ENCODE measurements at regions not wholly inside any gene's neighbourhood (a gene's known extent, or its start where the extent isn't known, plus 50 kb on each side); places are given as distances from the start of the nearest gene placed in this dataset.

- DNase-seq (ENCODE audit: low spot score) = no peak
Observed at GRCh38 chr3:127458696-127459604, 131.6 kb downstream of the TPRA1 start.

- no peak for DNase-seq (ENCODE audit: low spot score)
Observed at GRCh38 chr3:127457546-127458145, 132.9 kb downstream of the TPRA1 start.

DNA sequence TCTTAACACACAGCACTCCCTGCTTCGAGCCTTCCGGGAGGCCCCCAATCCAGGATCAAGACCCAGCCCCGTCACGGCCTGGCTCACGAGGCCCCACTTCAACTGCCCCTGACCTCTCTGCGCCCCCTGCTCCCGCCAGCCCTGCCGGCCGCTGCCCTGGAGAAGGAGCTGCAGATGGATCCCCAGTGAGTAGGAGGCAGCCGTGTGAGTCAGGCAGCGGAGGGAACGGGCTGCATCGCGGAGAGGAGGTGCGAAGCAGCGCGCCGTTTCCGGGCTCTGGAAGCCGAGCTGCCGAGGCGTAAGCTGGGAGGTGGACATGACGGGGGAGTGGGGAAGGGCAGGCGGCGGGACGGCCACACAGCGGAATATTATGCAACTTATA lies 133.4 kb downstream of the TPRA1 start:
- DNase-seq (ENCODE audit: low spot score) = peak; percentile 88

DNA sequence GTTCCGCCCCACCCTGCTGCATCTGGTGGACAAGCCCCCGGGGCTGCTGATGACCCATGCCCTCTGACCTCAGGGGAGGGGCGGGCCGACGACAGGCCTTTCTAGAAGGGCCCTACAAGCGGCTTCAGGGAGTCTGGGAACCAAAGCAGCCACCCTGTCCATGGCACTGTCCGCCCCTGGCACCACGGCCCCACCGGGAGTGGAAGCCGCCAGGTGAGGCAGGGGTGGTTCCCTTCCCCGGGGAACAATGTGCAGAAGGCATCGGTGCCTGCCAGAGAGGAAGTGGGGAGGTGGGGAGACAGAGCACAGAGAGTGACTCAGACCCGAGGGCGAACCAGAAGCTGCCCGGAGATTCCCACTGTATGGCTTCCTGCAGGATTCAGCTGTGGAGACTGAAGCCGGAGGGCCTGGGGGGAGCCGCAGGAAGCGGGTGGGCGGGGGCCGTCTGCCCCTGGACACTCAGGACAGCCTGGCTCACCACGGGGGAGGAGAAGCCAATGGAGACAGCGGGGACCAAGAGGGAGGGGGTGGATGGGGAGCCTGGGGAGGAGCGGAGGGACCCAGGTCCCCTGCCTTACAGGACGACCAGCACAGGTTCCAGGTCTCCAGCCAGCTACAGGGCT lies 134.0 kb downstream of the TPRA1 start:
- DNase-seq (ENCODE audit: low spot score) = peak; percentile 92

GRCh38 chr3:127455541-127456450 lies 134.7 kb downstream of the TPRA1 start:
- peak; percentile 77 for DNase-seq (ENCODE audit: low spot score)

DNA sequence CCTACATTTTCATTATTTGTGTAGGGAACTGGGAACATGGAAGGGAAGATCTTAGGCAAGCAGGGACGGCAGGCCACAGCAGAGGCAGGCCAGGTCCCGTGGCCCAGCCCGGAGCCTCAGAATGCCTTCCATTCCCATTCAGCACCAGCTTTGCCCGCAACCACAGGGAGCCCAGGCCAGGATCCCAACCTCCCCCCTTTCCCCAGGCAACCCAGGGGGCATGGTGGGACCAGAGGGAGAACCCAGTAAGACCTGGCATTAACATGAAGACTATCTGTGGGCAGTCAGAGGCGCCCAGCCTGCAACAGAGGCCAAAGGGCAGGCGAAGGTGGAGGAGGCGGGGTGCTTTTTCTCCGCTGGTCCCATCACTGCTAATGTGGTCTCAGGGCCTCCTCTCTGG lies 135.6 kb downstream of the TPRA1 start:
- DNase-seq (ENCODE audit: low spot score) = no peak

GRCh38 chr3:127454051-127454450 lies 136.5 kb downstream of the TPRA1 start:
- DNase-seq (ENCODE audit: low spot score) = no peak

DNA sequence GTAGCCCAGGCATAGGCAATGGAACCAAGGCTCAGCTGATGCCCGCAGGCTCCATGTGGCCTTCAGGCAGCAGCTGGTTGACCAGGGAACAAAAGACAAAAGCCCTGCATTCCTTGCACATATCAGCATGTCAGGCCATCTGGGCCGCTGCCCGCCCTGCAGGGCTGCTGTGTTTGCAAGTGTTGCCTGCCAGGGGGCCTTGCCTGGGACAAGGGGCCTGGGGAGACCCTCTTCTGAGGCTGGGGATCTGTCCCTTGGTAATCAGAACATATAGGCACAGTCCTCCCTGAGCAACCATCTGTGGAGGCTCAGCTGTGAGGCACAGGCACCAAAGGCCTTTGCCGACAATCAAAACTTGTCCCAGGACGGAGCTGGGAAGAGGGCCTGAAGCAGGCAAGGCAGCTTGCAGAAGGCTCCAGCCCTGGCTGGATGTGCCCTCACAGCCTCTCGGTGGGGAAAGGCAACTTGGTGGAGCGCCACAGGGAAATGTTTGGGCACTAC lies 138.2 kb downstream of the TPRA1 start:
- DNase-seq (ENCODE audit: low spot score) = no peak

DNA sequence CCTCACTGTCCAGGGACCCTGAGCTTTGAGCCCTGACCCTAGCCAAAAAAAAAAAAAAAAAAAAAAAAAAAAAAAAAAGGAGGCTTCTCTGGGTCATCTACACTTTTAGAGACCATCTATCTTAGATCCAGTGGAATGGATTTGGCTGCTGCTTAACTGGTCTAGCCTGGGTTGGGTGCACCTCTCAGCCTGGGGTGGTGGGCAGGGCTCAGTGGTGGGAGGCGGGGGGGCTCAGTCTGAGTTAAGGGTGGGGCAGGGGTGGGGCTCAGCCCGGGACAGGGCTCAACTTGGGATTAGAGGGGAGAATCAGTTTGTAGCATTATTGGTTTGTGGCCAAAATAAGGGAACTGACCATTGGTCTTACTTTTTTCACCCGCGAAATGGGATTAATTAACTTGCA lies 139.2 kb downstream of the TPRA1 start:
- DNase-seq (ENCODE audit: low spot score) = no peak

DNA sequence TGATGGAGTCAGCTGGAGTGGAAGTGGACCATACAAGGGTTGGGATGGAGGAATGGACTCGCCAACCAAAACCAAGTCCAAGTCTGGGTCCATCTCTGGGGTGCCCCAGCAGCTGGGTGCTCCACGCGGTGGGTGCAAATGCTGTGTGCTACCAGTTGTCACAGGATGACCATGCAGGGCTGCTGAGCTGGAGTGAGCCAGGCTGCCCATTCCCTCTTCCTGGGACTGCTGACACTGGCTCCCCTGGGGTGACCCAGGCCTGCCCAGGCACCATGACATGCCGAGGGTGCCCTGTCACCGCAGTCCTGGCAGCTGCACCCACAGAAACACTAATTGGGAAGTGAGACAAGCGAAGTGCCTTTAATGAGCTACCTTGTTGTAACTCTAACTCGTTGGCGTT lies 140.2 kb downstream of the TPRA1 start:
- no peak for DNase-seq (ENCODE audit: low spot score)

- no peak for DNase-seq (ENCODE audit: low spot score)
Observed at GRCh38 chr3:127449486-127450212, 140.9 kb downstream of the TPRA1 start.

DNA sequence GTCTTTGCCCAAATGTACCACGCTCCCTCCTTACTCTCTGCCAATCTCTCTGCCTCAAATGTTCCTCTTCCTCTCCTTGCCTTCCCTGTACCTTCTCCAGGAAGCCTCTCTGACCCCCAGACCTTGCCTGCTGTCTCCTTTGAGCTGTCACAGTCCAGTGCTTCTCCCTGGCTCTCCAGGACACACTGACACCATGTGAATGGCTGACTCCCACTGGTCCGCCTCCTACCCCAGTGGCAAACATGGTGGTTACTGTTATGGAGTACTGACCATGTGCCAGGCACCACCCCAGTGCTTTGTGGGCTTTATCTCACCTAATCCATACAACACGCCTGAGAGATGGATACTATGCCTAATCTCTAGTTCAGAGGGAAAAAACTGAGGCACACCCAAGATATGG lies 141.9 kb downstream of the TPRA1 start:
- no peak for DNase-seq (ENCODE audit: low spot score)

GRCh38 chr3:127448161-127448561 lies 142.4 kb downstream of the TPRA1 start:
- no peak for DNase-seq (ENCODE audit: low spot score)

DNA sequence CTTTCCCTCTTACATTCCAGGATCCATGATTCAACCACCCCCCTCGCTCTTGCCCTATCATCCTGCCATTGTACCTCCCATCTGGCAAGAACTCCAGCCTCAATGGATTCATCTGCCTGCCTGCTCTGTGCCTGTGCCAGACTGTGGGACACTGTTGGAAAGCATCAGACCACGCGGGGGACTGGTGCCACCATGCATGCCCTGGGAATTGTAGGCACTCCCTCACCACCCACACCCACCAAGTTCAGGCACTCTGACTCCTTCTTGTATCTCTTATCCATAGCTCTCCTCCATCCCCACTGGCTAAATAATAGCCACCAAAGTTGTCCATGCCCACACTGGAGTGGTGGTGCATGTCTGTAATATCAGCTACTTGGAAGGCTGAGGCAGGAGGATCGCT lies 143.8 kb downstream of the TPRA1 start:
- DNase-seq (ENCODE audit: low spot score) = no peak

GRCh38 chr3:127445581-127446343 lies 144.8 kb downstream of the TPRA1 start:
- DNase-seq (ENCODE audit: low spot score) = no peak

DNA sequence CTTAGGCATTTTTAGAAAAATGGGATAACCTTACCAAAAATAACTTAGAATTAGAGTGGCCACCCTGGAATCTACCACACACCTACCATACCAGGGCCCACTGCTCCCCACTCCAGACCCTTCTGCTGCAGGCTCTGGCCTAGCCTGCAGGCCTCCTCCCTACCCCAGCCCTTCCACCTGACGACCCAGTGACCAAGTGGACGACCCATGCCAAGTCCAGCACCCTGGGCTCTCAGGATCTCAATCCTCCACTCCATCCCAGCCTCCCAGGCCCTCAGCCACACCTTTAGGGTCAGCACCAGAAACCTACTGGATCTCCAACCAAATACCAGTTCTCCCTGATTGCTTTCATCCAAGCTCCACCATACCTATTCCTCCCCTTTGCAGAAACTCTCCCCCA lies 145.8 kb downstream of the TPRA1 start:
- no peak for DNase-seq (ENCODE audit: low spot score)

GRCh38 chr3:127443581-127444375 lies 146.8 kb downstream of the TPRA1 start:
- DNase-seq (ENCODE audit: low spot score) = no peak

- DNase-seq (ENCODE audit: low spot score) = no peak
Observed at GRCh38 chr3:127442506-127442905, 148.0 kb downstream of the TPRA1 start.

GRCh38 chr3:127441764-127442163 lies 148.8 kb downstream of the TPRA1 start:
- no peak for DNase-seq (ENCODE audit: low spot score)

GRCh38 chr3:127440384-127440783 lies 150.1 kb downstream of the TPRA1 start:
- no peak for DNase-seq (ENCODE audit: low spot score)

Data from RKO (cell line).